SK-N-SH treated with all-trans-retinoic acid at 6 μM for 48 hours (cell line): ENCODE measurements at regions not wholly inside any gene's neighbourhood (a gene's known extent, or its start where the extent isn't known, plus 50 kb on each side); places are given as distances from the start of the nearest gene placed in this dataset.

Experiments used
- ATAC-seq: fragments of 200-7000 bp; cut with Tn5 transposase; 3 replicates; pipeline ENCODE4 v1.9.1; 2020; ENCODE audit warnings: mild to moderate bottlenecking, moderate library complexity
- ARNTL ChIP-seq: fragments of 450-650 bp; formaldehyde crosslinking; IDR thresholded peaks from 2 replicates; pipeline ENCODE4 v1.5.0; 2020; ENCODE audit warnings: low read depth, mild to moderate bottlenecking, moderate library complexity, borderline replicate concordance
- BACH2 ChIP-seq: fragments of 250-450 bp; sonication (Bioruptor Pico); IDR thresholded peaks from 2 replicates; pipeline ENCODE4 v1.9.0; 2021; ENCODE audit warnings: mild to moderate bottlenecking, borderline replicate concordance
- CREB5 ChIP-seq: fragments of 250-450 bp; sonication (Bioruptor Pico); IDR thresholded peaks from 2 replicates; pipeline ENCODE4 v1.5.1; 2020; ENCODE audit warnings: low read depth, mild to moderate bottlenecking, moderate library complexity
- CSDC2 ChIP-seq: fragments of 250-450 bp; sonication (Bioruptor Pico); IDR thresholded peaks from 2 replicates; pipeline ENCODE4 v1.5.0; 2020; ENCODE audit warnings: mild to moderate bottlenecking, moderate library complexity
- CSRNP3 ChIP-seq: fragments of 250-450 bp; sonication (Bioruptor Pico); IDR thresholded peaks from 2 replicates; pipeline ENCODE4 v1.5.1; 2021; ENCODE audit warnings: mild to moderate bottlenecking, moderate library complexity
- ESRRG ChIP-seq: fragments of 250-450 bp; sonication (Bioruptor Pico); IDR thresholded peaks from 2 replicates; pipeline ENCODE4 v1.6.1; 2021; ENCODE audit warnings: mild to moderate bottlenecking
- ISL1 ChIP-seq: fragments of 250-450 bp; sonication (Bioruptor Pico); IDR thresholded peaks from 2 replicates; pipeline ENCODE4 v2.1.2; 2022; ENCODE audit warnings: mild to moderate bottlenecking, moderate library complexity
- OSR1 ChIP-seq: fragments of 250-450 bp; sonication (Bioruptor Pico); IDR thresholded peaks from 2 replicates; pipeline ENCODE4 v1.8.0; 2022; ENCODE audit warnings: moderate library complexity, mild to moderate bottlenecking, inconsistent platforms
- POU6F1 ChIP-seq: fragments of 250-450 bp; sonication (Bioruptor Pico); IDR thresholded peaks from 2 replicates; pipeline ENCODE4 v1.8.0; 2021; ENCODE audit warnings: low read depth, mild to moderate bottlenecking, moderate library complexity, borderline replicate concordance
- PPARA ChIP-seq: fragments of 250-450 bp; sonication (Bioruptor Pico); IDR thresholded peaks from 2 replicates; pipeline ENCODE4 v1.5.0; 2020; ENCODE audit warnings: mild to moderate bottlenecking, borderline replicate concordance
- RARB ChIP-seq: fragments of 250-450 bp; sonication (Bioruptor Pico); IDR thresholded peaks from 2 replicates; pipeline ENCODE4 v1.8.0; 2021; ENCODE audit warnings: mild to moderate bottlenecking, moderate library complexity
- SNAI2 ChIP-seq: fragments of 250-450 bp; sonication (Bioruptor Pico); IDR thresholded peaks from 2 replicates; pipeline ENCODE4 v1.5.0; 2020; ENCODE audit warnings: mild to moderate bottlenecking, moderate library complexity
- TCF4 ChIP-seq: fragments of 250-450 bp; sonication (Bioruptor Pico); IDR thresholded peaks from 2 replicates; pipeline ENCODE4 v1.8.0; 2021; ENCODE audit warnings: mild to moderate bottlenecking, moderate library complexity, borderline replicate concordance
- TOX ChIP-seq: fragments of 250-450 bp; sonication (Bioruptor Pico); IDR thresholded peaks from 2 replicates; pipeline ENCODE4 v1.8.0; 2021; ENCODE audit warnings: mild to moderate bottlenecking, moderate library complexity, borderline replicate concordance
- ZC3H10 ChIP-seq: fragments of 250-450 bp; sonication (Bioruptor Pico); IDR thresholded peaks from 2 replicates; pipeline ENCODE4 v1.5.1; 2021; ENCODE audit warnings: mild to moderate bottlenecking, moderate library complexity
- ZFP3 ChIP-seq: fragments of 250-450 bp; sonication (Bioruptor Pico); IDR thresholded peaks from 2 replicates; pipeline ENCODE4 v1.5.0; 2020; ENCODE audit warnings: mild to moderate bottlenecking, moderate library complexity
- ZNF565 ChIP-seq: fragments of 450-650 bp; formaldehyde crosslinking; conservative IDR thresholded peaks from 2 replicates; pipeline ENCODE4 v1.5.0; 2020; ENCODE audit warnings: low read depth, mild to moderate bottlenecking, moderate library complexity
- ZNF8 ChIP-seq: fragments of 450-650 bp; formaldehyde crosslinking; IDR thresholded peaks from 2 replicates; pipeline ENCODE4 v1.5.0; 2020; ENCODE audit warnings: mild to moderate bottlenecking, moderate library complexity
- TF ChIP-seq, protein P1 (sequence below): fragments of 250-450 bp; sonication (Bioruptor Pico); IDR thresholded peaks from 2 replicates; pipeline ENCODE4 v1.5.0; 2020; ENCODE audit warnings: mild to moderate bottlenecking, moderate library complexity
- TF ChIP-seq, protein P2 (sequence below): fragments of 250-450 bp; sonication (Bioruptor Pico); IDR thresholded peaks from 2 replicates; pipeline ENCODE4 v1.8.0; 2020; ENCODE audit warnings: mild to moderate bottlenecking, moderate library complexity, borderline replicate concordance

DNA sequence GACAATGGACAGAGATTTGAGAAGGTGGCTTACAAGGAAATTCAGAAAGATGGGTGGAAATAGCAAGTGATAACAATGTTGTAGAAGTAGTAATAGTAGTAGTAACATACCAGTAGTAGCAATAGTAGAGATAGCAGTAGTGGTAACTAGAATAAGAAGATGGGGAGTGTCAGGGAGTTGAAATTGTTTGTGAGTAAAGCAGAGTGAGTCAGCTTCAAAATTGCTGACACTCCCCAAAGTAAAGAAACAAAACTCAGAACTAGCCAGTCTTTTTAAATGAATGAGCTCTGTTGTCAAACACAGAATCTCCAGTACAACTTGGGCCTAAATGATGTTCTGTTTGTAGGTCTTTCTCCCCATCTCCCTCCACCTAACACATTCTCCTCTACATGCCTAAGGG lies 1040.9 kb downstream of the CBLN2 start:
- ATAC-seq: no peak
- TF ChIP-seq POU6F1: no peak
- TF ChIP-seq CSDC2 (CRISPR knock-in tag): no peak
- no peak for TF ChIP-seq CSRNP3 (CRISPR knock-in tag)
- TF ChIP-seq ISL1 (CRISPR knock-in tag): no peak
- TF ChIP-seq ZNF565 (CRISPR knock-in tag): no peak
- TF ChIP-seq, protein P1, sequence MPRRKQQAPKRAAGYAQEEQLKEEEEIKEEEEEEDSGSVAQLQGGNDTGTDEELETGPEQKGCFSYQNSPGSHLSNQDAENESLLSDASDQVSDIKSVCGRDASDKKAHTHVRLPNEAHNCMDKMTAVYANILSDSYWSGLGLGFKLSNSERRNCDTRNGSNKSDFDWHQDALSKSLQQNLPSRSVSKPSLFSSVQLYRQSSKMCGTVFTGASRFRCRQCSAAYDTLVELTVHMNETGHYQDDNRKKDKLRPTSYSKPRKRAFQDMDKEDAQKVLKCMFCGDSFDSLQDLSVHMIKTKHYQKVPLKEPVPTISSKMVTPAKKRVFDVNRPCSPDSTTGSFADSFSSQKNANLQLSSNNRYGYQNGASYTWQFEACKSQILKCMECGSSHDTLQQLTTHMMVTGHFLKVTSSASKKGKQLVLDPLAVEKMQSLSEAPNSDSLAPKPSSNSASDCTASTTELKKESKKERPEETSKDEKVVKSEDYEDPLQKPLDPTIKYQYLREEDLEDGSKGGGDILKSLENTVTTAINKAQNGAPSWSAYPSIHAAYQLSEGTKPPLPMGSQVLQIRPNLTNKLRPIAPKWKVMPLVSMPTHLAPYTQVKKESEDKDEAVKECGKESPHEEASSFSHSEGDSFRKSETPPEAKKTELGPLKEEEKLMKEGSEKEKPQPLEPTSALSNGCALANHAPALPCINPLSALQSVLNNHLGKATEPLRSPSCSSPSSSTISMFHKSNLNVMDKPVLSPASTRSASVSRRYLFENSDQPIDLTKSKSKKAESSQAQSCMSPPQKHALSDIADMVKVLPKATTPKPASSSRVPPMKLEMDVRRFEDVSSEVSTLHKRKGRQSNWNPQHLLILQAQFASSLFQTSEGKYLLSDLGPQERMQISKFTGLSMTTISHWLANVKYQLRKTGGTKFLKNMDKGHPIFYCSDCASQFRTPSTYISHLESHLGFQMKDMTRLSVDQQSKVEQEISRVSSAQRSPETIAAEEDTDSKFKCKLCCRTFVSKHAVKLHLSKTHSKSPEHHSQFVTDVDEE (CRISPR knock-in tag): no peak
- no peak for TF ChIP-seq CREB5 (CRISPR knock-in tag)
- TF ChIP-seq SNAI2 (CRISPR knock-in tag): no peak
- TF ChIP-seq ESRRG (CRISPR knock-in tag): no peak
- TF ChIP-seq ZNF8: no peak
- TF ChIP-seq RARB: no peak
- TF ChIP-seq ZFP3: no peak
- no peak for TF ChIP-seq OSR1 (CRISPR knock-in tag)
- TF ChIP-seq BACH2 (CRISPR knock-in tag): no peak
- TF ChIP-seq TCF4 (CRISPR knock-in tag): no peak
- TF ChIP-seq TOX (CRISPR knock-in tag): no peak
- TF ChIP-seq ZC3H10: no peak
- TF ChIP-seq PPARA (CRISPR knock-in tag): no peak
- TF ChIP-seq, protein P2, sequence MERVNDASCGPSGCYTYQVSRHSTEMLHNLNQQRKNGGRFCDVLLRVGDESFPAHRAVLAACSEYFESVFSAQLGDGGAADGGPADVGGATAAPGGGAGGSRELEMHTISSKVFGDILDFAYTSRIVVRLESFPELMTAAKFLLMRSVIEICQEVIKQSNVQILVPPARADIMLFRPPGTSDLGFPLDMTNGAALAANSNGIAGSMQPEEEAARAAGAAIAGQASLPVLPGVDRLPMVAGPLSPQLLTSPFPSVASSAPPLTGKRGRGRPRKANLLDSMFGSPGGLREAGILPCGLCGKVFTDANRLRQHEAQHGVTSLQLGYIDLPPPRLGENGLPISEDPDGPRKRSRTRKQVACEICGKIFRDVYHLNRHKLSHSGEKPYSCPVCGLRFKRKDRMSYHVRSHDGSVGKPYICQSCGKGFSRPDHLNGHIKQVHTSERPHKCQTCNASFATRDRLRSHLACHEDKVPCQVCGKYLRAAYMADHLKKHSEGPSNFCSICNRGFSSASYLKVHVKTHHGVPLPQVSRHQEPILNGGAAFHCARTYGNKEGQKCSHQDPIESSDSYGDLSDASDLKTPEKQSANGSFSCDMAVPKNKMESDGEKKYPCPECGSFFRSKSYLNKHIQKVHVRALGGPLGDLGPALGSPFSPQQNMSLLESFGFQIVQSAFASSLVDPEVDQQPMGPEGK (CRISPR knock-in tag): no peak
- TF ChIP-seq ARNTL (CRISPR knock-in tag): no peak
- TF ChIP-seq, all 23 proteins: peak for 0

- ATAC-seq: no peak
- TF ChIP-seq CSRNP3 (CRISPR knock-in tag) (no peak), CREB5 (CRISPR knock-in tag) (no peak), CSDC2 (CRISPR knock-in tag) (no peak), ESRRG (CRISPR knock-in tag) (no peak), ZNF565 (CRISPR knock-in tag) (no peak), ISL1 (CRISPR knock-in tag) (no peak), OSR1 (CRISPR knock-in tag) (no peak), PPARA (CRISPR knock-in tag) (no peak), ZNF8 (no peak)
- TF ChIP-seq, protein P1 (CRISPR knock-in tag): no peak
These were observed 1058.5 kb downstream of the CBLN2 start for GRCh38 chr18:71485611-71486010.
